SIG-M5 treated with dmso at 0.1 percent for 504 hours (cell line): ENCODE measurements at regions not wholly inside any gene's neighbourhood (a gene's known extent, or its start where the extent isn't known, plus 50 kb on each side); places are given as distances from the start of the nearest gene placed in this dataset.

Experiments used
- DNase-seq: peaks from one replicate; lab custom pipeline; 2025; ENCODE audit not compliant: unreplicated experiment; lab: John Stamatoyannopoulos, UW

DNA sequence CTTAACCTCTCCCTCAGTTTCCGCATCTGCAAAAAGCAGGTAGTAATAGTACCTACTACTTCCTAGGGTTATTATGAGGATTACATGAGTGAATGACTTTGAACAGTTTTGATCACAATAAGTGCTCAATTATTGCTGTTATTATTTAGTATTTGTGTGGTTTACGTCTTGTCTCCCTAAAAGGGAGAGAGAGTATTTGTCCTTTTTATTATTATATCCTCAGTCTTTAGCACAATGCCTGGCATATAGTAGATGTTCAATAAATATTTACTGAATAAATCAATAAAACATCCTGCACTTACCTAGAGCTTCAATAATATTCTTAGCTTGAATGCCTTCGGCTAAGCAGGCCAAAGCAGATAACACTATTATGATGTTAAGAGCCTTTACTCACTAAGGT is 160.0 kb downstream of the TANC2 start:
- DNase-seq = no peak

DNA sequence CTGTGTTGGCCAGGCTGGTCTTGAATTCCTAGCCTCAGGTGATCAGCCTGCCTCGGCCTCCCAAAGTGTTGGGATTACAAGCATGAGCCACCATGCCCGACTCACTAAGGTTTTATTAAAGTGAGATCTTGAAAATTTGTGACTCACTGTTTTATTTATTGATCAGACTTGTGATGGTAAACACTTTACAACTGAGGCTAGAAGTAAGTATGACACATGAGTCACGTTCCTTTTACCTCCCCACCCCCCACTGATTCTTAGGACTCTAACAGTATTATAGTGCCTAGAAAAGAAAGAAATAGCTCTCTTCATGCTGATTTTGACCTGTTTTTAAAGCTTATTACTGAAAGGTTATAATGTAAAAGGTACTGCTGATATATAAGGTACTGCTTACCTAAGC is 160.6 kb downstream of the TANC2 start:
- no peak for DNase-seq

DNA sequence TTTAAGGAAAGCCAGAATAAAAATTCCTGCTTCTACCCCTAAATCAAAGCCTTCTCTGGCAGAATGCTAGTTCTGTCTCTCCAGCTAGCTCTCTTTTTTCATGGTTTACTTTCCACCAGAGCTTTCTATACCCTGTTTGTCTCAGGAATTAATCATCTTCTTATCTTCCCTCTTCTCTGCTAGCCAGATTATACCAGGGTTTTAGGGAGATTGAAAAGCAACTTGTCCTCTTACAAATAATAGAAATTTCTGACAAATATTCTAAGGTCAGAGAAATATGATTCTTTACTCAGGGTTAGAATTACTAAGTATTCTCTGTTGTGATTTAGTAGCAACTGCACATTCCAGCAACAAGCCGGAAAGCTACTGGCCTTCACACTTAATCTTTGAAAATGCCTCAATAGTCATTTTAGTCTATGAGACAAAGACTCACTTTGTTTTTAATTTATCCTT is 166.4 kb downstream of the TANC2 start:
- no peak for DNase-seq

DNA sequence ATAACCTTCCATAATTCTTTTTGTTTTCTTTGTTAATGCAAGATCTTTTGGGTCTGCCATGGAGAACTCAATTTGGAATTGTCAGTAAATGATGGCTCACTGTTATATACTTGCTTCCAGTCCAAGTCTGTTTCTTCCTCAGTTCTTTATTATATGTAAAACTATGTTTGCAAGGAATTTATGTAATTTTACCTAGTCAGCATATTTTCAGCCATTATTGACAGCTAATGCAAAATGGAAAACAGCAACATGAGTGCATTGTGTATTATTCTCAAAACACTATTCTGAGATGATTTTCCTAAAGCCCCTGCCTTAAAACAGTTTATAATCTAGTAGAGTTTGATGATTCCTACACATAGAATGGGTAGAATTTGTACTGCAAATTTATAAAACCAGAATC is 167.5 kb downstream of the TANC2 start:
- DNase-seq = no peak

DNA sequence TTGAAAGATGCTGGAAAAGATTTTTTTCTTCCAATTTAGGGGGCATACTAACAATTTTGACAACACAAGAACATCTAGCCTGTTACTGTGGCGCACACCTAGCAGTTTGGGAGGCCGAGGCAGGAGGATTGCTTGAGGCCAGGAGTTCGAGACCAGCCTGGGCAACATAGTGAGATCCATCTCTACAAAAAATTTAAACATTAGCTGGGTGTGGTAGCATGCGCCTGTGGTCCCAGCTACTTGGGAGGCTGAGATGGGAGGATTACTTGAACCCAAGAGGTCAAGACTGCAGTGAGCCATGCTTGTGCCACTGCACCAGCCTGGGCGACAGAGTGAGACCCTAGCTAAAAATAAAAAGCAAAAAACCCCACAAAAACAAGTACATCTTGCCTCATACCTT is 168.8 kb downstream of the TANC2 start:
- no peak for DNase-seq

DNA sequence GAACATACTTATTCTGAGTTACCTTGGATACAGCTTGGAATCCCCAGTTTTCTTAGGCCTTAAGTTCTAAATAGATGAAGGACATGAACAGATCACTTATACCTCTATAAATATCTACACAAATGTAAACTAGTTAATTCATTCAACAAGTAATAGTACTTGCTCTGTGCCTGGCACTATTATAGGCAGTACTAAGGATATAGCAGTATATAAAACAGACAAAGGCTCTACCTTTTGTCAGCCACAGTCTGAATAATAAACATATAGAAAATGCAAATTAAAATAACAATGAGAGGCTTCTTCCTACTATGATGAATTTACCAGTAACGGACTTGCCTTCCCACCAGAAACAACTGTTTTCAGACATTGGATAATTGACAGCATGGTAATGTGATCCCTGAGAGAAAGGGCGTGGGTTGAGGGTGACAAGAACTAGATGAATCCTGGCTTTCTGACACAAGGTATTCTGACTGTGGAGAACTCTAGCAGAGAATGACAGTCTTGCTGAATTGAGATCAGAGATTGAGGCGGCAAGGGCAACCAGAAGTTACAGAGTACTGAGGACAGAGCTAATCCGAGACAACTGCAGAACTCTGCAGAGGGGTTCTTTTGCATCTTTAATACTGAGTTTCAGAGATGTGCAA is 170.5 kb downstream of the TANC2 start:
- no peak for DNase-seq

DNA sequence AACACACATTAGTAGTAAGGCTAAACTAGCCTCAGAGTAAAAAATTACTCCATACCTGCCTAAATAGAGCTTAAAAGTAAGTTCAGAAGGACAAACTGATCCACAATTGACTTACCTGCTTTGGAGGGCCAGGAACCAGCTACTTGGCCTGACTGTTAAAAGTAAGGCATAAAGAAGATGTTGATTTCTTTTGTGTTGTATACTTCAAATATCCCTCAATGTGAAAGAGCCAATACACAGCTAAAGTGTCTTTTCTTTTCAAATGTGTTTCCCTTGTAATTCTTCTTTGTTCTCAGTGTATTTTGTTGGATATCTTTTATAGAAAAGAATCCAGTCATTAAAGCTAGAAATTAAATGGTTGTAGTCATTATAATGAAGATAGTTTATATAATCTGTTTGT is 171.1 kb downstream of the TANC2 start:
- no peak for DNase-seq

DNA sequence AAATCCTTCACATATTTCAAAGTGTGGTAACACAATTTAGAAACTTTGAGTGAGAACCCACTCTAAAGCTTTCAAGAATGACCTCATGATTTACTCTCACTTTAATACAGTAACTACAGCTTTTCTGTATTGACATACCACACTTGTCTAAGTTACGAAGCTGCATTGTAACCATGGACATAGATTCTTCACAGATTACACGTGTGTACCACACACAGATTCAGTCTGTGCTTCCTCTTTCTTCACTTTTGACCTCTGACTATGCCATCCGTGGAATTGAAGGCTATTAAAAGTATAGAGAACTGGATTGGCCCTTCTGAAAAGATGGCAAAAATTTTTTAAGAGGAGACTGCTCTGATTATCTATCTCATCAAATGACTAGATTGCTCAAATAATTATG is 172.7 kb downstream of the TANC2 start:
- peak; percentile 7 for DNase-seq

DNA sequence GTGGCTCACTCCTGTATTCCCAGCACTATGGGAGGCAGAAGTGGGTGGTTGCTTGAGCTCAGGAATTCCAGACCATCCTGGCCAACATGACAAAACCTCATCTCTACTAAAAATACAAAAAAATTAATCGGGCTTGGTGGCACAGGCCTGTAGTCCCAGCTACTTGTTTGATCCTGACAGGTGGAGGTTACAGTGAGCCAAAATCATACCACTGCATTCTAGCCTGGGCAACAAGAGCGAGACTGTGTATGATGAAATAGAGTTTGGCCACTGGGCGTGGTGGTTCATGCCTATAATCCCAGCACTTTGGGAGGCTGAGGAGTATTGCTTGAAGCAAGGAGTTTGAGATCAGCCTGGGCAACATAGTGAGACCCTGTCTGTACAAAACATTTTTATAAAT is 173.3 kb downstream of the TANC2 start:
- no peak for DNase-seq

DNA sequence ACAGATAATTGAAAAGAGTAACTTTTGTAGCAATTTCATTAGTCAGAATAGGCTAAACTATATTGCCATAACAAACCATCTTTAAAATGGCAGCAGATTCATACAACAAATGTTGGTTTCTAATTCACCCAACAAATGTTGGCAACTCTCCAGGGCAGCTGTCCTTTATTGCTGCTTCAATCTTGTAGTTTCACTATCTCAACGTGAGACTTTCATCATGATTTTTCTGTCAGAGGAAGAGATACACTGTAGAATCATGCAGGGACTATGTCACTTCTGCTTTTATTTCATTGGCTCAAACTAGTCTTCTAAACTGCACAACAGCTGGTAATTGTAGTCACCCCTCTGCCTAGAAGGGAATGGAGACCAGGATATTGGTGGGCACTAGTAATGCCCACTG is 174.2 kb downstream of the TANC2 start:
- DNase-seq = peak; percentile 65

DNA sequence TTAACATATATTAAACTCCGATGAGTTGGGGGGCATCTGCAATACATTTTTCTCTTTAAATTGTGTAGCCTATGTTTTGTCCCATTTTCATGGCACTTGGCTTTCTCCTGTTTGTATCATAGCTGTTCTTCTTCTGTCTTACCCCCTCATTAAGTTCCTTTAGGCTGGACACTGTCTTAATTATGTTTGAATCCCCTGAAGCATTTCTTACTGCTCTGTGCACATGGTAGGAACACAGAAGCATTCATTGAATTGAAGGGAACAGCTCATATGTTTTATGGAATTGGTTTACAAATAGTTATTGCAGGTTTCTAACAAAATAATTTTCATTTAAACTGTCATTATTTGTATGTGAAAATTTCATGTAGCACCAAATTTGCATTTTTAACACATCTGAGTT is 176.8 kb downstream of the TANC2 start:
- no peak for DNase-seq

DNA sequence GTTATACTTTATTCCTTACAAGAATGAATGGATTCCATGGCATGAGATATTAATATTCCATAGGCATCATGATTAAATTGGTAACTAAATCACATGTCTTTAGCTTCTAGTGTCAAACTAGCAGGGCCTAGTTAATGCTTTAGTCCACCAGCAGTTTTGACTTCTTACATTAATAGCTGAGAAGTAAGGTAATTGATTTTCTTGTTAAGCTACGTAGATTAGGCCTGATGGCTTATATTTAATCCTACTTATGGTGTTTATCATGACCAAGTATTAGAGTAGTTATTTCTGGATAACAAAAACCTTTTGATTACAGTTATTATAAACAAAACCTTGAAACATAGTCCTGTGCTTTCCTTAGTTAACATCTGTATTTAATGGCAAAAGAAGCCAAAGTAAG is 184.5 kb downstream of the TANC2 start:
- DNase-seq = no peak

DNA sequence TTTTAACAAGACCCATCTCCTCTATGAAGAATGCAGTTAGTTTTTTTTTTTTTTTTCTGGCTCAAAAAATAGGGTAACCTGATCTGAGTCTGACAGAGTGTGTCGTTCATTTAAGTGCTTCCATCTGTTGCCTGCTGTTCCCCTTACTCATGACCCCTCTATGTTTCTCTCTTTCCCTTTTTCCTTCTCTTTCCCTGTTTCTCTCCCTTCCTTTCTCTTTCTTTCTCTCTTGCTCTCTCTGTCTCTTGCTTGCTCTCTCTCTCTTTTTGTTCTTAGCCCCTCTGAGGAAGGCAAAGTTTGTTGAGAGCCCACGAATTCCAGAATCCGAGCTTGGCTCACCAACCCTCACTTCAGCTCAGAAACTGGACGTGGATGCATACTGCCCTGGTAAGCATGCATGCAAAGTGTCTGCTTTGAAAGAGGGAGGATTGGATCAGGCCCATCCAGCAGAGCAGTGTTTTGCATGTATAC is 185.0 kb downstream of the TANC2 start:
- no peak for DNase-seq

DNA sequence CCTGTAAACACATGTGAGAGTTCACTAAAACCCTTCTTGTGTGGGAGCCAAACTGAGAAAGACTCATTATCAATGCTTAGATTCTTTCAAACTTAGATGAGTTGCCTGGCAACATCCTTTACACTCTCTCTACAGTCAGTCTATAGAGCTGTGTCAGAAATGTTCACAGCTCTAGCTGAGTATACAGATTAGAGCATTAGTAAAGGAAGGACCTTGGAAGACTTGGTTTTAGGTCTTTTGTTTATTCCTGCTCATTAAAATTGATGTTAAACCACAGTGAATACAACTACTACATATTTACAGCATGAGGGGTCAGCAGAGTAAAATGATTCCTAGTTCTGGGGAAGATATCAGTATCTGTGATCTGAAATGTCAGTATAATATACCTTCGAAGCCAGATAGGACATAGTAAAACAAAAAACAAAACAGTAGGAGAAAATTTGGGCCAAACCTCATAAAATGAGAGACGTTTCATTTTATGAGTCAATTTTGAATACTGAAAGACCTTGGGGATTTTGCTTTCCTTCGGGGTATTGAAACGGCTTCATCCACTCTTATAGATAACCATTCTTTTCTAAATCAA is 186.0 kb downstream of the TANC2 start:
- DNase-seq = no peak

DNA sequence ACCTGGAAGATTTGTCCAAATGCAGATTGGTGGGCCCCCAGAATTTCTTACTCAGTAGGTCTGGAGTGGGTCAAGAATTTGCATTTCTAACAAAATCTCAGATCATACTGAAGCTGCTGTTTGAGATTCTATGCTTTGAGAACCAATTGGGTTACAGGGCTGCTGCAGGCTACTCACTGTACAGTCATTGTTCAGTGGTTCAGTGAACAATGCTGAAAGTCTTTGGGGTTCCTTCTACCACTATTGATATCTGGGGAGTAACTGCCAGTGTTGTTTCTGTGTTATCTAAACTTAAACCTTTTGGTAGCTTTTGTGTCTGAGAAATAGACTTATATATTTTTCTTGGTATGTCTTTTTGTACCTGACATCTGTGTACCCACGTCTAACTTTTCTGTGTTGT is 187.5 kb downstream of the TANC2 start:
- DNase-seq = no peak

DNA sequence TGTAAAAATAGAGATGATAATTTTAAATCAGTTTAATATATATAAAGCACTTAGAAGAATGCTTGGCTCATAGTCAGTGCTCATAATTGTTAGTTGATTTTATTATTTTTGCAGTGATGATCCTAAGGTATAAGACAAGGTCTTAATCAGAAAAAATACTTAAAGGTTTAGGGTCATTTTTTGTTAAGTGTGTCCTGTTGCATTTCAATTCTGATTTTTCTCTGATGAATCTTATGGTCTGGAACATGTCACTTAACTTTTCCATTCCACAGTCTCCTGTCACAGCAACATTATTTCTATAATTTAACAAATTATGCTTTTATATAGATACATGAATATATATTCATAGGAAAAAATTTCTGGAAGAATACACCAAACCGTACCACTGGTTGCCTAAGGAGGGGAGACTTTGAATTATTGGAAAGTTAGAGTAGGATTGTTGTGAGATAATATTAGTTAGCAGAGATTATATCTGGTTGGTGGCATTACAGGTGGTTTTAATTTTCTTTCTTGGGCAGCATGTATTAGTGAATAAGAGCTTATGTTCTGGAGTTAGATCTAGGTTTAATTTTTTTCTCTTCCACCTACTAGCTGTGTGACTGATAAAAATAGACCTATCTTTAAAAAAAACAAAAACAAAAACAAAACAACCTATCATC is 188.7 kb downstream of the TANC2 start:
- DNase-seq = no peak

DNA sequence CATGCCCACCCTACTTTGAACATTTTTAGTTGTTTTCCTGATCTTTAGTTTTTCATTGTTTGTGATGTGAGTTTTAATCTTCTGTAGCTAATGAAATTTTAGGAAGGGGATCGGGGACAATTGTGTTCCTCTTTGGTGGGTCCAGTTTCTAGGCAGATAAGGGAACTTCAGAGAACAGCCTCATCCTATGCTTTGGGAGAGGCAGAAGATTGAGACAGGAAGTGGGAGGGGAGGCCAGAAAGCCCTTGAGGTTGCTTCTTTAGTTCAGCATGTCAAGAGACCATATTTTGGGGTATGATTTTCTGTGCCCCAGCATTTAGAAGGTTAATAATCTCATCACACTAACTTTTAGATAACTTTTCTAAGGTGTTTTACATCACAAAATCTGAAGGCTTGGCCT is 191.0 kb downstream of the TANC2 start:
- DNase-seq = peak; percentile 28

DNA sequence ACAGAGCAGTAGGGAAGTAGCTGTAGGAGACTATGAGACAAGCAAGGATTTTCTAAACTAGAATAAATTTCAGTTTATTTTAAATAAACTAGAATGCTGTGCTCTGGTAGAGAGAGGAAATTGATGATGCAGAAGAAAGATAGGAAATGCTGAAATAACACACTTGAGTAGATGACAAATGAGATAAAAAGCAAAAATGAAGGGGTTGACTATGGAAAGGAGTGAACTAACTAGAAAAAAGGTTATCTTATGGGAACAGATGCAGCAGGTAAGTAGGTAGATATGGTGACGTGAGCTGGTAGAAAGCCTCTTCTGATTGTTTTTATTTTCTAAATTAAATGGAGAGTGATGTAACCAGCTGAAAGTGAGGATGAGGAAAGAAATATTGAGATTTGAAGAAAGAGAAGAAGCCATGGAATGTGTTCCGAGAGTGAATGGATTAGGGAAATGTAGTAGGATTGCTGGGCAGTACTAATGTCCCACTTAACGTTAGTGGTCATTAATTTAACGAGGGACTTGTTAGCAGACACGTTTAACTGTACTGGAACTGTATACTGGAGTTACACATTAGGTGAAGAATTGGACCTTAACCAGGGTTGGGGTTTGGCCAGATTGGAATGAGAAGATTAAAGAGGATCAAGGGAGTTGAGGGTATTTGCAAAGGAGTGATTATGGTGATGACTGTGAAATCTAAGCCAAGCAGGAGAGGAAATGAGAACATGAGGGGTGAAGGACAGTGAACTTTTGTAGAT is 196.5 kb downstream of the TANC2 start:
- no peak for DNase-seq

DNA sequence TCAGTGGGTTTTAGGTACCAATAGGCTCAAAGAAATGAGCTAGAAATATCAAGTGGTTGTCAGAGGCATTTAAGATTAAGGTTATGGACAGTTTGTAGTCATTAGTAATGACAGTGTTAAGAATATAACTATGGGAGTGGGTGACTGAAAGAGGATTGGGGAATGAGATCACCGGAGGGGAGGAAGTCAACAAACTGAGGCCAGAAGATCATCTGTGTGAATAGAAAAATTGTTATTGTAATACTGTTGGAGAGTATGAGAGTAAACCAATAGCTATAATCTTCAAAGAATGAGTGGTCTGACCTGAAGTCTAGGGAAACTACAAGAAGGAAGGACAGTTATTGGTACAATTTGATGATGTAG is 197.1 kb downstream of the TANC2 start:
- DNase-seq = no peak

DNA sequence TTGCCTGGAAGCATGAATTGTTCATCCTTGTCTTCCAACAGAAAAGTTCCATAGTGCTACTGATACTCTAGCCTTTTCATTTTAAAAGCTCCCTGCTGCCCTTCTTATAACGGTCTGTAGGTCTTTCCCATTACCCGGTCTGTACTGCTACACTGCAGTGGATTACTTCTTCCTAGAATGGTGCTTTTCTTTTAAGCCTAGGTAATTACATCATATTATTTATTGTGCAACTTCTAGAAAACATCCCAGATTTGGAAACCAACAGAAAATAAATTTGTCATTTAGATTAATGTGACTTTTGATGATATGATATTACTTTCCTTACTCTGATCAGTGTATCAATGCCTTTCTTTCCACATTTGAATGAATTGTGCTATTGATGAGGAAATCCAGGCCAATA is 199.4 kb downstream of the TANC2 start:
- no peak for DNase-seq

DNA sequence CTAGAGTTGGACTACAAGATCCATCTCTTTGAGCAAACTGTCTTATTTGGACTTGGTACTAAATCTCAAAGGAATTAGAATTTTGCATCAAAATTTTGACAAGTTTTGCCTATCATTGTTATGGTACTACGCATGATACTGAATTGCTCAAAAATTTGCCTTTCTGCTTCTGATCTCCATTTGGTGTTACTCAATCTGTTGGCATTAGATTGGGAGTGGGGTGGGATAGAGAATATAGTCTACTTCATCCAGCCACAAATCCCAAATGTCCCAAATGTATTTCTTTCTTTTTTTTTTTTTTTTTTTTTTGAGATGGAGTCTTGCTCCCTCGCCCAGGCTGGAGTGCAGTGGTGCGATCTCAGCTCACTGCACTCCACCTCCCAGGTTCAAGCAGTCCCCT is 204.8 kb downstream of the TANC2 start:
- DNase-seq = no peak
